ENCODE measurements at regions not wholly inside any gene's neighbourhood (a gene's known extent, or its start where the extent isn't known, plus 50 kb on each side); places are given as distances from the start of the nearest gene placed in this dataset.

- TF ChIP-seq CTCF (IDR thresholded peaks at IDR 0.05) (no peak), POLR2A (IDR thresholded peaks at IDR 0.05) (no peak)
Observed at GRCh38 chr3:171974986-171975837, 64.2 kb upstream of the FNDC3B start.
